ENCODE measurements at regions not wholly inside any gene's neighbourhood (a gene's known extent, or its start where the extent isn't known, plus 50 kb on each side); places are given as distances from the start of the nearest gene placed in this dataset.
"Not testable (repeated sequence)": the region's sequence is repeated elsewhere in the genome, so short reads cannot be mapped to it uniquely, and the experiment has no call there.

- H3K4me3 ChIP-seq, result peak overlapping the region; percentile 53
- DNase-seq (no peak), ATAC-seq (peak; percentile 84)
- H3K36me3 ChIP-seq, result peaks cover 15% of the 10 kb centered on the region
- H3K27ac ChIP-seq, result peak overlapping the region; percentile 75
- intact Hi-C loops (cut with DNase I), result no loop called here
- H3K4me1 ChIP-seq, result no peaks in the 10 kb centered on the region
- no peaks in the 10 kb centered on the region for H3K27me3 ChIP-seq
- TF ChIP-seq CTCF (IDR thresholded peaks at IDR 0.05), result peak; percentile 84
- H3K9me3 ChIP-seq, result no peaks in the 10 kb centered on the region
These were observed 59.8 kb upstream of the MORC3 start for GRCh38 chr21:36260030-36260787.

GRCh38 chr21:36260802-36261201 lies 59.2 kb upstream of the MORC3 start:
- intact Hi-C loops (cut with DNase I), result no loop called here
- no peak for TF ChIP-seq CTCF (IDR thresholded peaks at IDR 0.05)
- no peaks in the 10 kb centered on the region for H3K4me1 ChIP-seq
- DNase-seq (no peak), ATAC-seq (no peak)
- H3K4me3 ChIP-seq, result peak overlapping the region; percentile 53
- H3K27ac ChIP-seq, result no peak overlapping the region
- no peaks in the 10 kb centered on the region for H3K9me3 ChIP-seq
- peaks cover 15% of the 10 kb centered on the region for H3K36me3 ChIP-seq
- H3K27me3 ChIP-seq, result no peaks in the 10 kb centered on the region

- H3K36me3 ChIP-seq, result peaks cover 13% of the 10 kb centered on the region
- H3K4me3 ChIP-seq, result no peak overlapping the region
- H3K9me3 ChIP-seq, result no peaks in the 10 kb centered on the region
- ATAC-seq, result no peak
- H3K4me1 ChIP-seq, result no peaks in the 10 kb centered on the region
- no peak for TF ChIP-seq CTCF (IDR thresholded peaks at IDR 0.05)
- intact Hi-C loops (cut with DNase I), result no loop called here
- no peak for DNase-seq
- no peaks in the 10 kb centered on the region for H3K27me3 ChIP-seq
- H3K27ac ChIP-seq, result no peak overlapping the region
These were observed 58.5 kb upstream of the MORC3 start for GRCh38 chr21:36261459-36261858.

- intact Hi-C loops (cut with DNase I), result no loop called here
- H3K4me1 ChIP-seq, result no peaks in the 10 kb centered on the region
- H3K9me3 ChIP-seq, result no peaks in the 10 kb centered on the region
- H3K27me3 ChIP-seq, result no peaks in the 10 kb centered on the region
- no peak overlapping the region for H3K4me3 ChIP-seq
- ATAC-seq (no peak), DNase-seq (no peak)
- no peak overlapping the region for H3K27ac ChIP-seq
- peaks cover 9% of the 10 kb centered on the region for H3K36me3 ChIP-seq
- no peak for TF ChIP-seq CTCF (IDR thresholded peaks at IDR 0.05)
These were observed 56.2 kb upstream of the MORC3 start for GRCh38 chr21:36263797-36264196.

GRCh38 chr21:36265431-36265830 lies 54.6 kb upstream of the MORC3 start:
- H3K36me3 ChIP-seq, result peaks cover 9% of the 10 kb centered on the region
- ATAC-seq, result no peak
- no peaks in the 10 kb centered on the region for H3K9me3 ChIP-seq
- no peak overlapping the region for H3K27ac ChIP-seq
- H3K4me3 ChIP-seq, result no peak overlapping the region
- TF ChIP-seq CTCF (IDR thresholded peaks at IDR 0.05), result no peak
- no peaks in the 10 kb centered on the region for H3K4me1 ChIP-seq
- intact Hi-C loops (cut with DNase I), result no loop called here
- no peak for DNase-seq
- H3K27me3 ChIP-seq, result no peaks in the 10 kb centered on the region

- DNase-seq; H3K4me3 ChIP-seq; H3K27me3 ChIP-seq; H3K4me1 ChIP-seq; H3K36me3 ChIP-seq; intact Hi-C loops (cut with DNase I); ATAC-seq; H3K9me3 ChIP-seq; H3K27ac ChIP-seq: not testable (repeated sequence)
These were observed 52.2 kb upstream of the MORC3 start for GRCh38 chr21:36267828-36268227.

- intact Hi-C loops (cut with DNase I); DNase-seq; H3K4me1 ChIP-seq; H3K27me3 ChIP-seq; H3K9me3 ChIP-seq; H3K36me3 ChIP-seq; H3K4me3 ChIP-seq; ATAC-seq; H3K27ac ChIP-seq: not testable (repeated sequence)
These were observed 51.7 kb upstream of the MORC3 start for GRCh38 chr21:36268264-36268663.
